ENCODE measurements at regions not wholly inside any gene's neighbourhood (a gene's known extent, or its start where the extent isn't known, plus 50 kb on each side); places are given as distances from the start of the nearest gene placed in this dataset.

- H3K9me3 ChIP-seq (ENCODE audit: insufficient read depth, low read length): no peaks in the 10 kb centered on the region
- no peaks in the 10 kb centered on the region for H3K36me3 ChIP-seq (ENCODE audit: low read length)
- H3K27me3 ChIP-seq (ENCODE audit: low read length): no peaks in the 10 kb centered on the region
- no peak overlapping the region for H3K27ac ChIP-seq (ENCODE audit: low read depth, low read length)
- H3K79me2 ChIP-seq (ENCODE audit: insufficient read depth, low read length): no peaks in the 10 kb centered on the region
- no peak for TF ChIP-seq CTCF (IDR thresholded peaks at IDR 0.05; ENCODE audit: insufficient read depth, low read length, poor library complexity, severe bottlenecking)
- TF ChIP-seq EZH2phosphoT487 (conservative IDR thresholded peaks at IDR 0.05; ENCODE audit: low read length): no peak
- H4K20me1 ChIP-seq (ENCODE audit: low read depth, low read length): no peaks in the 10 kb centered on the region
- no peak overlapping the region for H3K9ac ChIP-seq (ENCODE audit: low read length)
- H3K9me2 ChIP-seq (replicated peaks; ENCODE audit: insufficient read depth, low read length): no peaks in the 10 kb centered on the region
- no peaks in the 10 kb centered on the region for H3F3A ChIP-seq (ENCODE audit: insufficient read depth)
- H2AFZ ChIP-seq (ENCODE audit: low read depth, low read length, severe bottlenecking): no peak overlapping the region
- H3K4me3 ChIP-seq (ENCODE audit: insufficient read depth, low read length, poor library complexity, severe bottlenecking): no peak overlapping the region
- H3K4me2 ChIP-seq (ENCODE audit: low read depth, low read length, poor library complexity, severe bottlenecking): no peak overlapping the region
Measured at GRCh38 chr6:56767892-56768531, 125.3 kb upstream of the DST start.

DNA sequence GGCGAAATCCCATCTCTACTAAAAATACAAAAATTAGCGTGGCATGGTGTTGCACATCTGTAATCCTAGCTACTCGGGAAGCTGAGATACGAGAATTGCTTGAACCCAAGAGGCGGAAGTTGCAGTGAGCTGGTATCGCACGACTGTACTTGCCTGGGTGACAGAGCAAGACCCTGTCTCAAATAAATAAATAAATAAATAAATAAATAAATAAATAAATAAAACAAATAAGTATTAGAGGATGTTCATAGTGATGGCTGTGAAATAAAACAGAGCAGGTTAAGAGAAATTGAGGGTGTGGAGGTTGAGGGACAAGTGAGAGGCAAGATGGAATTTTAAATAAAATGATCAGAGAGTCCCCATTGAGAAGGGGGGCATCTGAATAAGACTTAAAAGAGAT lies 124.7 kb upstream of the DST start:
- H3K9me3 ChIP-seq (ENCODE audit: insufficient read depth, low read length): no peaks in the 10 kb centered on the region
- H3K9me2 ChIP-seq (replicated peaks; ENCODE audit: insufficient read depth, low read length): no peaks in the 10 kb centered on the region
- H3K27me3 ChIP-seq (ENCODE audit: low read length): no peaks in the 10 kb centered on the region
- no peaks in the 10 kb centered on the region for H3K79me2 ChIP-seq (ENCODE audit: insufficient read depth, low read length)
- no peak overlapping the region for H3K4me3 ChIP-seq (ENCODE audit: insufficient read depth, low read length, poor library complexity, severe bottlenecking)
- H3K9ac ChIP-seq (ENCODE audit: low read length): no peak overlapping the region
- no peaks in the 10 kb centered on the region for H3F3A ChIP-seq (ENCODE audit: insufficient read depth)
- no peak for TF ChIP-seq EZH2phosphoT487 (conservative IDR thresholded peaks at IDR 0.05; ENCODE audit: low read length)
- no peak for TF ChIP-seq CTCF (IDR thresholded peaks at IDR 0.05; ENCODE audit: insufficient read depth, low read length, poor library complexity, severe bottlenecking)
- no peak overlapping the region for H3K4me2 ChIP-seq (ENCODE audit: low read depth, low read length, poor library complexity, severe bottlenecking)
- no peaks in the 10 kb centered on the region for H3K36me3 ChIP-seq (ENCODE audit: low read length)
- H4K20me1 ChIP-seq (ENCODE audit: low read depth, low read length): no peaks in the 10 kb centered on the region
- H2AFZ ChIP-seq (ENCODE audit: low read depth, low read length, severe bottlenecking): no peak overlapping the region
- no peak overlapping the region for H3K27ac ChIP-seq (ENCODE audit: low read depth, low read length)

DNA sequence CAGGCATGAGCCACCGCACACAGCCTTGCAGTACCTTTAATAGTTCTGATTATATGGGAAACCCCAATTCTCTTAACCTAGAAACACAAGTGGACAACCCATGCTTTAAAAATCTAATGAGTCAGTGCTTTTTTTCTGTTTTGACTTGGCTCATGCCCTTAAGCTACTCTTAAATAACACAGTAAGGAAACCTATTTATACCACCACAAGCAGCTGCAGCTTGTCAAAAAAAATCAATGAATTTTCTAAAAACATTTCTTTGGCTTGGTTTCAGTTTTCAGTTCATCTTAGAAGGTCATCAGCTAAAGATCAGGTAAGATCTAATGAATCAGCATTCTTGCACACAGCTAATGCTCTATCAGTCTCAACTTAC lies 124.1 kb upstream of the DST start:
- no peak overlapping the region for H3K27ac ChIP-seq (ENCODE audit: low read depth, low read length)
- no peak overlapping the region for H3K4me3 ChIP-seq (ENCODE audit: insufficient read depth, low read length, poor library complexity, severe bottlenecking)
- H3K9me3 ChIP-seq (ENCODE audit: insufficient read depth, low read length): no peaks in the 10 kb centered on the region
- H3K79me2 ChIP-seq (ENCODE audit: insufficient read depth, low read length): no peaks in the 10 kb centered on the region
- H3F3A ChIP-seq (ENCODE audit: insufficient read depth): no peaks in the 10 kb centered on the region
- H3K4me2 ChIP-seq (ENCODE audit: low read depth, low read length, poor library complexity, severe bottlenecking): no peak overlapping the region
- H4K20me1 ChIP-seq (ENCODE audit: low read depth, low read length): no peaks in the 10 kb centered on the region
- H3K9ac ChIP-seq (ENCODE audit: low read length): no peak overlapping the region
- no peak for TF ChIP-seq EZH2phosphoT487 (conservative IDR thresholded peaks at IDR 0.05; ENCODE audit: low read length)
- TF ChIP-seq CTCF (IDR thresholded peaks at IDR 0.05; ENCODE audit: insufficient read depth, low read length, poor library complexity, severe bottlenecking): no peak
- no peaks in the 10 kb centered on the region for H3K9me2 ChIP-seq (replicated peaks; ENCODE audit: insufficient read depth, low read length)
- H3K27me3 ChIP-seq (ENCODE audit: low read length): no peaks in the 10 kb centered on the region
- H2AFZ ChIP-seq (ENCODE audit: low read depth, low read length, severe bottlenecking): no peak overlapping the region
- no peaks in the 10 kb centered on the region for H3K36me3 ChIP-seq (ENCODE audit: low read length)
